ENCODE measurements at regions not wholly inside any gene's neighbourhood (a gene's known extent, or its start where the extent isn't known, plus 50 kb on each side); places are given as distances from the start of the nearest gene placed in this dataset.
"Not testable (repeated sequence)": the region's sequence is repeated elsewhere in the genome, so short reads cannot be mapped to it uniquely, and the experiment has no call there.

- H3K4me1 Mint-ChIP-seq (ENCODE audit: unreplicated experiment), result no peaks in the 10 kb centered on the region
- H3K27ac Mint-ChIP-seq (ENCODE audit: unreplicated experiment), result no peak overlapping the region
- TF ChIP-seq, protein P1, sequence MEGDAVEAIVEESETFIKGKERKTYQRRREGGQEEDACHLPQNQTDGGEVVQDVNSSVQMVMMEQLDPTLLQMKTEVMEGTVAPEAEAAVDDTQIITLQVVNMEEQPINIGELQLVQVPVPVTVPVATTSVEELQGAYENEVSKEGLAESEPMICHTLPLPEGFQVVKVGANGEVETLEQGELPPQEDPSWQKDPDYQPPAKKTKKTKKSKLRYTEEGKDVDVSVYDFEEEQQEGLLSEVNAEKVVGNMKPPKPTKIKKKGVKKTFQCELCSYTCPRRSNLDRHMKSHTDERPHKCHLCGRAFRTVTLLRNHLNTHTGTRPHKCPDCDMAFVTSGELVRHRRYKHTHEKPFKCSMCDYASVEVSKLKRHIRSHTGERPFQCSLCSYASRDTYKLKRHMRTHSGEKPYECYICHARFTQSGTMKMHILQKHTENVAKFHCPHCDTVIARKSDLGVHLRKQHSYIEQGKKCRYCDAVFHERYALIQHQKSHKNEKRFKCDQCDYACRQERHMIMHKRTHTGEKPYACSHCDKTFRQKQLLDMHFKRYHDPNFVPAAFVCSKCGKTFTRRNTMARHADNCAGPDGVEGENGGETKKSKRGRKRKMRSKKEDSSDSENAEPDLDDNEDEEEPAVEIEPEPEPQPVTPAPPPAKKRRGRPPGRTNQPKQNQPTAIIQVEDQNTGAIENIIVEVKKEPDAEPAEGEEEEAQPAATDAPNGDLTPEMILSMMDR (IDR thresholded peaks at IDR 0.05), result no peak
- H3K36me3 Mint-ChIP-seq (ENCODE audit: unreplicated experiment), result no peaks in the 10 kb centered on the region
- H3K9me3 Mint-ChIP-seq (ENCODE audit: unreplicated experiment), result no peaks in the 10 kb centered on the region
- H3K4me3 Mint-ChIP-seq (ENCODE audit: unreplicated experiment), result no peak overlapping the region
- no peak for DNase-seq (ENCODE audit: extremely low spot score, unreplicated experiment)
- peaks cover 3% of the 10 kb centered on the region for H3K27me3 Mint-ChIP-seq (ENCODE audit: unreplicated experiment)
Observed at GRCh38 chr4:104912518-104912917, 234.2 kb upstream of the TET2 start.

DNA sequence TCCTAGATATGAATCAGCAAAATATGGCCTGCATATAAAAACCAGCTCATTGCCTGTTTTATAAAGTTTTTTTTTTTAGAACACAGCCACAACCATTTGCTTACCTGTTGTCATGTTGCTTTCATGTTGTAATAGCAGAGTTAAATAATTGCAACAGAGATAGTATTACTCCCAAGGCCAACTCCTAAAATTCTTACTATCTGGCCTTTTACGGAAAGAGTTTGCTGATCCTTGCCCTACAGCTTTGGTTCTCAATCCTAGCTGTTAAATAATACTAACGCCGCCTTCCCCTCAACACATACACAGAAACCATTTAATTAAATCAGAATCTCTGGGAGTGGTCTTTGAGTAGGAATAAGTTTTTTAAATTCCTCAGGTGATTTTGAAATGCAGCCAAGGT is 231.3 kb upstream of the TET2 start:
- no peaks in the 10 kb centered on the region for H3K9me3 Mint-ChIP-seq (ENCODE audit: unreplicated experiment)
- H3K27ac Mint-ChIP-seq (ENCODE audit: unreplicated experiment), result no peak overlapping the region
- H3K27me3 Mint-ChIP-seq (ENCODE audit: unreplicated experiment), result peaks cover 6% of the 10 kb centered on the region
- H3K36me3 Mint-ChIP-seq (ENCODE audit: unreplicated experiment), result no peaks in the 10 kb centered on the region
- H3K4me3 Mint-ChIP-seq (ENCODE audit: unreplicated experiment), result no peak overlapping the region
- TF ChIP-seq, protein P1 (IDR thresholded peaks at IDR 0.05), result no peak
- DNase-seq (ENCODE audit: extremely low spot score, unreplicated experiment), result no peak
- H3K4me1 Mint-ChIP-seq (ENCODE audit: unreplicated experiment), result no peaks in the 10 kb centered on the region

DNA sequence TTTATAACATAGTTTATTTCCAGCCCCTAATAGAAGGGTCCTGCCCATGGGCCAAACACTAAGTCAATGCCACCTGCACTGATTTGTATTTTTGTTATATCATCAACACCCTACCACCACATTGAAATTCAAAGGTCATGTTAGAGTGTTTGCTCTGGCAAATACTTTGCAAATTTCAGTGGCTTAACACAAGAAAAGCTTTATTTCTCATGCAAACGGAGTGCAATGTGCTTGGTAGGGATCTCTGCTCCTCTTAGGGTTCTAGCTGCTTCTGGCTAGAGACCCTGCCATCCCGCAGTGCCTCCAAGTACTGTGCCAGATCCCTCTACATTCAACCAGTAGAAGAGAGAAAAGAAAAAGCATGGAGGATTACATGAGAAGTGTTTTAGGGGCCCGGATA is 230.8 kb upstream of the TET2 start:
- no peak overlapping the region for H3K4me3 Mint-ChIP-seq (ENCODE audit: unreplicated experiment)
- DNase-seq (ENCODE audit: extremely low spot score, unreplicated experiment), result no peak
- no peaks in the 10 kb centered on the region for H3K4me1 Mint-ChIP-seq (ENCODE audit: unreplicated experiment)
- peaks cover 6% of the 10 kb centered on the region for H3K27me3 Mint-ChIP-seq (ENCODE audit: unreplicated experiment)
- H3K27ac Mint-ChIP-seq (ENCODE audit: unreplicated experiment), result no peak overlapping the region
- TF ChIP-seq, protein P1 (IDR thresholded peaks at IDR 0.05), result no peak
- H3K9me3 Mint-ChIP-seq (ENCODE audit: unreplicated experiment), result no peaks in the 10 kb centered on the region
- H3K36me3 Mint-ChIP-seq (ENCODE audit: unreplicated experiment), result no peaks in the 10 kb centered on the region

- peaks cover 3% of the 10 kb centered on the region for H3K27me3 Mint-ChIP-seq (ENCODE audit: unreplicated experiment)
- H3K4me3 Mint-ChIP-seq (ENCODE audit: unreplicated experiment), result no peak overlapping the region
- no peaks in the 10 kb centered on the region for H3K9me3 Mint-ChIP-seq (ENCODE audit: unreplicated experiment)
- no peak for DNase-seq (ENCODE audit: extremely low spot score, unreplicated experiment)
- no peaks in the 10 kb centered on the region for H3K36me3 Mint-ChIP-seq (ENCODE audit: unreplicated experiment)
- TF ChIP-seq, protein P1 (IDR thresholded peaks at IDR 0.05), result no peak
- no peak overlapping the region for H3K27ac Mint-ChIP-seq (ENCODE audit: unreplicated experiment)
- no peaks in the 10 kb centered on the region for H3K4me1 Mint-ChIP-seq (ENCODE audit: unreplicated experiment)
Observed at GRCh38 chr4:104919406-104919805, 227.3 kb upstream of the TET2 start.

- Mint-ChIP-seq H3K4me3 (ENCODE audit: unreplicated experiment) (no peak overlapping the region), H3K9me3 (ENCODE audit: unreplicated experiment) (peaks cover 11% of the 10 kb centered on the region), H3K36me3 (ENCODE audit: unreplicated experiment) (no peaks in the 10 kb centered on the region), H3K27me3 (ENCODE audit: unreplicated experiment) (peaks cover 2% of the 10 kb centered on the region), H3K4me1 (ENCODE audit: unreplicated experiment) (no peaks in the 10 kb centered on the region), H3K27ac (ENCODE audit: unreplicated experiment) (no peak overlapping the region)
- TF ChIP-seq, protein P1 (IDR thresholded peaks at IDR 0.05), result no peak
- DNase-seq (ENCODE audit: extremely low spot score, unreplicated experiment), result no peak
Observed at GRCh38 chr4:104930298-104930697, 216.4 kb upstream of the TET2 start.

DNA sequence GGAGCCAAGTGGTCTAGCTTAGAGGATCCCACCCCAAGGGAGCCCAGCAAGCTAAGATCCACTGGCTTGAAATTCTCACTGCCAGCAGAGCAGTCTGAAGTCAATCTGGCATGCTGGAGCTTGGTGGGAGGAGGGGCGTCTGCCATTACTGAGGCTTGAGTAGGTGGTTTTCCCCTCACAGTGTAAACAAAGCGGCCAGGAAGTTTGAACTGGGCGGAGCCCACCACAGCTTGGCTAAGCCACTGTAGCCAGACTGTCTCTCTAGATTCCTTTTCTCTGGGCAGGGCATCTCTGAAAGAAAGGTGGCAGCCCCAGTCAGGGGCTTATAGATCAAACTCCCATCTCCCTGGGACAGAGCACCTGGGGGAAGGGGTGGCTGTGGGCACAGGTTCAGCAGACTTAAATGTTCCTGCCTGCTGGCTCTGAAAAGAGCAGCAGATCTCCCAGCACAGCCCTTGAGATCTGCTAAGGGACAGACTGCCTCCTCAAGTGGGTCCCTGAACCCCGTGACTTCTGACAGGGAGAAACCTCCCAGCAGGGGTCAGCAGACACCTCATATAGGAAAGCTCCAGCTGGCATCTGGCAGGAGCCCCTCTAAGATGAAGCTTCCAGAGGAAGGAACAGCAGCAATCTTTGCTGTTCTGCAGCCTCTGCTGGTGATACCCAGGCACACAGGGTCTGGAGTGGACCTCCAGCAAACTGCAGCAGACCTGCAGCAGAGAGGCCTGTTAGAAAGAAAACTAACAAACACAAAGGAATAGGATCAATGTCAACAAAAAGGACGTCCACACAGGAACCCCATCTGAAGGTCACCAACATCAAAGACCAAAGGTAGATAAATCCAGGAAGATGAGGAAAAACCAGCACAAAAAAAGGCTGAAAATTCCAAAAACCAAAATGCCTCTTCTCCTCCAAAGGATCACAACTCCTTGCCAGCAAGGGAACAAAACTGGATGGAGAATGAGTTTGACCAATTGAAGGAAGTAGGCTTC is 215.6 kb upstream of the TET2 start:
- H3K27ac Mint-ChIP-seq (ENCODE audit: unreplicated experiment); DNase-seq (ENCODE audit: extremely low spot score, unreplicated experiment); H3K4me1 Mint-ChIP-seq (ENCODE audit: unreplicated experiment): not testable (repeated sequence)

More for the DNA sequence above, 215.6 kb upstream of the TET2 start:
- not testable (repeated sequence) for H3K27me3 Mint-ChIP-seq (ENCODE audit: unreplicated experiment); H3K36me3 Mint-ChIP-seq (ENCODE audit: unreplicated experiment); H3K4me3 Mint-ChIP-seq (ENCODE audit: unreplicated experiment)
- peaks cover 11% of the 10 kb centered on the region for H3K9me3 Mint-ChIP-seq (ENCODE audit: unreplicated experiment)
